ENCODE measurements at regions not wholly inside any gene's neighbourhood (a gene's known extent, or its start where the extent isn't known, plus 50 kb on each side); places are given as distances from the start of the nearest gene placed in this dataset.

DNA sequence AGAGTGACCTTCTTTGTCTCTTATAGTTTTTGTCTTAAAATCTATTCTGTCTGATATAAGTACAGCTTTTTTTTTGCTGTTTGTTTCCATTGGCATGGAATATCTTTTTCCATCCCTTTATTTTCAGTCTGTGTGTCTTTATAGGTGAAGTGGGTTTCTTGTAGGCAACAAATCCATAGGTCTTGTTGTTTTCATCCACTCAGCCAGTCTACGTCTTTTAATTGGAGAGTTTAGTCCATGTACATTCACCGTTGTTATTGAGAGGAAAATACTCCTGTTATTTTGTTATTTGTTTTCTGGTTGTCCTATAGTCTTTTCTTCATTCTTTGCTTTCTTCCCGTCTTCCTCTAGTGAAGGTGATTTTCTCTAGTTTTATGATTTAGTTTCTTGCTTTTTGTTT lies 115.9 kb downstream of the IFI44 start:
- TF ChIP-seq, protein P1, sequence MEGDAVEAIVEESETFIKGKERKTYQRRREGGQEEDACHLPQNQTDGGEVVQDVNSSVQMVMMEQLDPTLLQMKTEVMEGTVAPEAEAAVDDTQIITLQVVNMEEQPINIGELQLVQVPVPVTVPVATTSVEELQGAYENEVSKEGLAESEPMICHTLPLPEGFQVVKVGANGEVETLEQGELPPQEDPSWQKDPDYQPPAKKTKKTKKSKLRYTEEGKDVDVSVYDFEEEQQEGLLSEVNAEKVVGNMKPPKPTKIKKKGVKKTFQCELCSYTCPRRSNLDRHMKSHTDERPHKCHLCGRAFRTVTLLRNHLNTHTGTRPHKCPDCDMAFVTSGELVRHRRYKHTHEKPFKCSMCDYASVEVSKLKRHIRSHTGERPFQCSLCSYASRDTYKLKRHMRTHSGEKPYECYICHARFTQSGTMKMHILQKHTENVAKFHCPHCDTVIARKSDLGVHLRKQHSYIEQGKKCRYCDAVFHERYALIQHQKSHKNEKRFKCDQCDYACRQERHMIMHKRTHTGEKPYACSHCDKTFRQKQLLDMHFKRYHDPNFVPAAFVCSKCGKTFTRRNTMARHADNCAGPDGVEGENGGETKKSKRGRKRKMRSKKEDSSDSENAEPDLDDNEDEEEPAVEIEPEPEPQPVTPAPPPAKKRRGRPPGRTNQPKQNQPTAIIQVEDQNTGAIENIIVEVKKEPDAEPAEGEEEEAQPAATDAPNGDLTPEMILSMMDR (conservative IDR thresholded peaks at IDR 0.05): no peak
- no peak for TF ChIP-seq EZH2 (IDR thresholded peaks at IDR 0.05; ENCODE audit: low read depth)
